ENCODE measurements at regions not wholly inside any gene's neighbourhood (a gene's known extent, or its start where the extent isn't known, plus 50 kb on each side); places are given as distances from the start of the nearest gene placed in this dataset.
"Not testable (repeated sequence)": the region's sequence is repeated elsewhere in the genome, so short reads cannot be mapped to it uniquely, and the experiment has no call there.

GRCh38 chr9:108270561-108270960, 585.2 kb downstream of the ACTL7B start:
- no peak for DNase-seq

GRCh38 chr9:108270051-108270450, 585.7 kb downstream of the ACTL7B start:
- no peak for DNase-seq

- no peak for DNase-seq
These were observed 586.4 kb downstream of the ACTL7B start for GRCh38 chr9:108269371-108269770.

- DNase-seq, result no peak
These were observed 590.7 kb downstream of the ACTL7B start for GRCh38 chr9:108265065-108265464.

GRCh38 chr9:108264093-108264492, 591.7 kb downstream of the ACTL7B start:
- DNase-seq, result no peak

- DNase-seq, result no peak
These were observed 593.0 kb downstream of the ACTL7B start for GRCh38 chr9:108262836-108263235.

- DNase-seq, result no peak
These were observed 595.7 kb downstream of the ACTL7B start for GRCh38 chr9:108259917-108260675.

- DNase-seq, result no peak
These were observed 597.1 kb downstream of the ACTL7B start for GRCh38 chr9:108258640-108259039.

- no peak for DNase-seq
These were observed 598.4 kb downstream of the ACTL7B start for GRCh38 chr9:108257382-108257781.

- DNase-seq, result no peak
These were observed 601.5 kb downstream of the ACTL7B start for GRCh38 chr9:108254236-108254635.

- not testable (repeated sequence) for DNase-seq
These were observed 608.4 kb downstream of the ACTL7B start for GRCh38 chr9:108247391-108247790.

- no peak for DNase-seq
These were observed 609.9 kb downstream of the ACTL7B start for GRCh38 chr9:108245901-108246300.

GRCh38 chr9:108245331-108245730, 610.5 kb downstream of the ACTL7B start:
- no peak for DNase-seq

- no peak for DNase-seq
These were observed 611.1 kb downstream of the ACTL7B start for GRCh38 chr9:108244686-108245085.

- no peak for DNase-seq
These were observed 614.3 kb downstream of the ACTL7B start for GRCh38 chr9:108241384-108242073.

GRCh38 chr9:108239696-108240321, 616.0 kb downstream of the ACTL7B start:
- no peak for DNase-seq

GRCh38 chr9:108235609-108236008, 620.2 kb downstream of the ACTL7B start:
- DNase-seq, result no peak

GRCh38 chr9:108234811-108235210, 621.0 kb downstream of the ACTL7B start:
- DNase-seq, result no peak

- DNase-seq, result no peak
These were observed 630.5 kb downstream of the ACTL7B start for GRCh38 chr9:108225149-108225800.

GRCh38 chr9:108224716-108225115, 631.1 kb downstream of the ACTL7B start:
- no peak for DNase-seq

- no peak for DNase-seq
These were observed 636.1 kb downstream of the ACTL7B start for GRCh38 chr9:108219664-108220063.

GRCh38 chr9:108217431-108218349, 638.1 kb downstream of the ACTL7B start:
- DNase-seq, result no peak

Measured in NCI-H1092 (cell line).